Activated CD8-positive, alpha-beta memory T cell treated with anti-CD3 and anti-CD28 coated beads, Interleukin-2, amount 10 ng/mL, durations not matched to agents 7 days and 5 days (primary cell): ENCODE measurements at regions not wholly inside any gene's neighbourhood (a gene's known extent, or its start where the extent isn't known, plus 50 kb on each side); places are given as distances from the start of the nearest gene placed in this dataset.

ENCODE experiments used
- ATAC-seq: fragments of 150-1000 bp; cut with Tn5 transposase; one replicate; pipeline ENCODE4 v1.10.0; 2021; ENCODE audit warnings: moderate library complexity
- CTCF ChIA-PET: fragments of 350-600 bp; sonication (Branson Sonifier 250); formaldehyde crosslinking; loops from one replicate; lab custom pipeline; 2021; ENCODE audit warnings: antibody characterized with exemption; lab: Charles Lee
- DNase-seq: peaks from one replicate; pipeline ENCODE4 v3.0.0-alpha.2; 2020
- H3K27ac Mint-ChIP-seq: one replicate; pipeline ENCODE4 v1.8.0; 2021; ENCODE audit warnings: mild to moderate bottlenecking, mixed read lengths
- H3K27me3 Mint-ChIP-seq: one replicate; pipeline ENCODE4 v1.8.0; 2021; ENCODE audit warnings: mixed read lengths
- H3K36me3 Mint-ChIP-seq: one replicate; pipeline ENCODE4 v1.8.0; 2021; ENCODE audit warnings: mild to moderate bottlenecking, mixed read lengths
- H3K4me1 Mint-ChIP-seq: one replicate; pipeline ENCODE4 v1.8.0; 2021; ENCODE audit warnings: mixed read lengths
- H3K4me3 Mint-ChIP-seq: one replicate; pipeline ENCODE4 v1.8.0; 2021; ENCODE audit warnings: mild to moderate bottlenecking, moderate library complexity, mixed read lengths
- H3K9me3 Mint-ChIP-seq: one replicate; pipeline ENCODE4 v1.8.0; 2022; ENCODE audit warnings: low read depth, mixed read lengths

DNA sequence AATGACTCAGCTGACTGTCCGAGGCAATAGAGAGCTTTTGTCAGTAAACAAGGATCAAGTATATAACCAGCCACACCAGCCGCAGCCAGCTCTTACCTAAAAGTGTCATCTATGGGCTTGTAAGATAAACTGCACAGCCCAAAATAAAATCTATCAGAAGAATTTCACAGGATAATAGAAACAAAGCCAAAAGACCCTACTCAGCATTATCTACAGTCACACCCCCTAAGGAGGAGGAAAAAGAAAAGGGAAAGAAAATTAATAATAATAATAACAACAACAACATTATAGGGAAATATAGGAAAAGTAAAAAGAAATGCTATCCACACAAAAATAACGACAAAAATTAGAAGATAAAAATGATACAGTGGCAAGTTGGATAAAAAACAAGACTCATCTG, 1883.8 kb downstream of the OLFM4 start:
- no peaks in the 10 kb centered on the region for H3K4me1 Mint-ChIP-seq
- no peaks in the 10 kb centered on the region for H3K27me3 Mint-ChIP-seq
- CTCF ChIA-PET: no interaction called here
- DNase-seq: no peak
- H3K27ac Mint-ChIP-seq: no peak overlapping the region
- no peak for ATAC-seq
- peaks cover 5% of the 10 kb centered on the region for H3K9me3 Mint-ChIP-seq
- no peak overlapping the region for H3K4me3 Mint-ChIP-seq
- H3K36me3 Mint-ChIP-seq: no peaks in the 10 kb centered on the region

DNA sequence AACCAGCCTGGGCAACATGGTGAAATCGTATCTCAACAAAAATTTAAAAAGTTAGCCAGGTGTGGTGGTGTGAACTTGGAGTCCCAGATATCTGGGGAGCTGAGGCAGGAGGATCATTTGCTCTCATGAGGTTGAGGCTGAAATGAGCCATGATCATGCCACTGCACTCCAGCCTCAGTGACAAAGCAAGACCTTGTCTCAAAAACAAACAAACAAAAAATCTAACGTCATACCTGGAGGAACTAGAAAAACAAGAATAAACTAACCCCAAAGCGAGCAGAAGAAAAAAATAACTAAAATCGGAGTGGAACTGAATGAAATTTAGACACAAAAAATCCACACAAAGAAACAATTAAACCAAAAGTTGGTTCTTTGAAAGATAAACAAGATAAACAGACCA, 1885.1 kb downstream of the OLFM4 start:
- ATAC-seq (no peak), DNase-seq (no peak)
- Mint-ChIP-seq H3K36me3 (no peaks in the 10 kb centered on the region), H3K4me1 (no peaks in the 10 kb centered on the region), H3K27me3 (no peaks in the 10 kb centered on the region), H3K27ac (no peak overlapping the region), H3K4me3 (no peak overlapping the region), H3K9me3 (peaks cover 5% of the 10 kb centered on the region)
- CTCF ChIA-PET: no interaction called here

DNA sequence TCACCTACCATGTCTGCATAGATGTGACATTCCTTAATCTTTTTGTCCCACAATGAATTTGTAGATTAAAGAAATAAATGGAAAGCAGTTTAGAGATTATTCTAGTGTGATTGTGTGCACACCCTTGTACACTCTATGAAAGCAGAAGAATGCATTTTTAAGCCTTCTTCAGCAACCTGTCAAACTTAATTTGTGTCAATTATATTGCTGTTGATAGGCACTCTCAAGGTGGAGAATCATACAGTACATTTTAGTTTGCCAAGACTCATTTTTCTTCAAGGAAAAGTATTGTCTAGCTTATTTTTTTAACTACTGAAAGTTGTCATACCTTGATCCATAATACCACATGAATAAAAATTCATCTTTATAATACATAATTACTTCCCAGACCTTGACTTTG, 1898.9 kb downstream of the OLFM4 start:
- H3K9me3 Mint-ChIP-seq: peaks cover 10% of the 10 kb centered on the region
- no peaks in the 10 kb centered on the region for H3K27me3 Mint-ChIP-seq
- no peak overlapping the region for H3K27ac Mint-ChIP-seq
- no peaks in the 10 kb centered on the region for H3K36me3 Mint-ChIP-seq
- no peak for ATAC-seq
- H3K4me3 Mint-ChIP-seq: no peak overlapping the region
- no peaks in the 10 kb centered on the region for H3K4me1 Mint-ChIP-seq
- DNase-seq: no peak
- CTCF ChIA-PET: no interaction called here

DNA sequence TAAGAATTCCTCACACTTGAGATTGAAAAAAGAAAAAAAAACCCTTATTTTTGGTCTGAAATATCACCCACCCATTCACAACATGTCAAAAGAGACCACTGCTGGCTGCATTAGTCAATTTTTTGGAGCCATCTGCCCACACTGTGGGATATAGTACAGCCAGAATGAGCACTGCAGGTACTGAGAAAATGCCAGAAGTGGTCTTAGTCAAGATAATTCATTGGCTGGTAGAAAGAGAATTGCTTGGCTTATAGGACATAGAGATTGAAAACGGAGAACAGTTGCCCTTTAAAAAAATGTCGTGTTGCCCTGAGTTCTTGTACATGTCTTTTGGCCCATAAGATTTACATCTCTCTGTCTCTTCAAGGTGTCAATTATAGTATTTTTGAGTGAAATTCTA, 1899.5 kb downstream of the OLFM4 start:
- Mint-ChIP-seq H3K4me1 (no peaks in the 10 kb centered on the region), H3K4me3 (no peak overlapping the region), H3K36me3 (no peaks in the 10 kb centered on the region), H3K27ac (no peak overlapping the region), H3K9me3 (peaks cover 8% of the 10 kb centered on the region), H3K27me3 (no peaks in the 10 kb centered on the region)
- no peak for DNase-seq
- no peak for ATAC-seq
- CTCF ChIA-PET: interaction anchor here (0.6 kb wide), 1 partner anchor 38 kb away, joined by 3 read pairs; no protein-coding TSS in a partner anchor

DNA sequence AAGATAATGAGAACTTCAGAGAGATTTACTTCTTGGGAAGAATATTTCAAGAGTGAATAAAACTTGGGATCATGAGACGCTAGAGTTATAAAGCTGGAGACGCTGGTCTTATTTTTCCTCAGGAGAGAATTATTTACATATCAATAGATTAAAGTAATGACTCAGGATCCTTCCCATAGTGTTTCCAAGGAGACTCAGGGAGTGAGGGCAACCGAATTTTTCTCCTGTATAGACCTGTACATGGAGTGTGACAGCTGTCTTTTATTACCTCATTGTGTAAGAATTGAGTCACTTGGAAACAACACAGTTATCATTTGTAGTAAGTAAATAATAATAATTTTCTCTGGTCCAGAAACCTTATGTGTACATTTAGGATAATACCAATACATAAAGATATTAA, 1905.5 kb downstream of the OLFM4 start:
- ATAC-seq (no peak), DNase-seq (no peak)
- Mint-ChIP-seq H3K4me1 (no peaks in the 10 kb centered on the region), H3K36me3 (no peaks in the 10 kb centered on the region), H3K27ac (no peak overlapping the region), H3K27me3 (no peaks in the 10 kb centered on the region), H3K4me3 (no peak overlapping the region), H3K9me3 (peaks cover 6% of the 10 kb centered on the region)
- CTCF ChIA-PET: no interaction called here

DNA sequence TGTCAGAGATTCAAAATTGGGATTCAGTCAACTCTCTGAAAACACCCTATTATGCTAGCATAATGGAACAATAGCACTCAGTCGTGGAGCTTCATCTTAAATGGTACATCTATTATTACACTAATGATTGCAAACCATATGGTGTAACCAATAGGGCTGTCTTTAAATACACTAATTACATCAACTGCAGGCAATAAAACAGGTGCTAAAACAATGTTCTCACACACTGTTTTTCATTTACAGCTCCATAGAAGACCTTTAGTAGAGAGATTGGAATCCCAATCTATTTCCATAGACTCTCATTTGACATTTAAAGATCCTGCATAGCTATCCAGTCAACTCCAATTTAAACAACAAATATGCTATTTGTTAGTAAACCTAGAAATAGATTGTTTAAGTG, 1917.4 kb downstream of the OLFM4 start:
- CTCF ChIA-PET: no interaction called here
- Mint-ChIP-seq H3K36me3 (no peaks in the 10 kb centered on the region), H3K27me3 (no peaks in the 10 kb centered on the region), H3K4me3 (no peak overlapping the region), H3K4me1 (no peaks in the 10 kb centered on the region), H3K27ac (no peak overlapping the region), H3K9me3 (peaks cover 2% of the 10 kb centered on the region)
- DNase-seq (no peak), ATAC-seq (no peak)

DNA sequence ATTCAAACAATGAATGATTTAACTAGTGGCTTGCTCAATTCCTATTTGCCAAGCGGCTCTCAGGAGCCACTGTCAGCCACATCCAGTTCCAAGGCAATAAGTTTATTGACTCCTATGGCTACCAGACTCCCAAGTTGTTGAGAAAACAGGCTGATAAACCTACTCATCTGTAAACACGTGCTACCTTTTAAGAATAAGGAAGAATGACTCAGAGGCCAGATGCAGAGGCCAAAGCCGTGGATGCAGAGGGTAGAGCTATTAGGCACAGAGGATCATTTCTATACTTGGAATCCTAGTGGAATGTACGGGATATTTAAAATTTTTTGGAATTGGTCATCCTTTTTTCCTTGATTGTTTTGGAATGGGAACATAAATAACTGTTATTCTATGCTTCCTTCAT, 1921.1 kb downstream of the OLFM4 start:
- CTCF ChIA-PET: no interaction called here
- DNase-seq: no peak
- H3K4me1 Mint-ChIP-seq: no peaks in the 10 kb centered on the region
- no peaks in the 10 kb centered on the region for H3K27me3 Mint-ChIP-seq
- H3K9me3 Mint-ChIP-seq: peaks cover 4% of the 10 kb centered on the region
- H3K4me3 Mint-ChIP-seq: no peak overlapping the region
- H3K36me3 Mint-ChIP-seq: no peaks in the 10 kb centered on the region
- no peak overlapping the region for H3K27ac Mint-ChIP-seq
- ATAC-seq: no peak

DNA sequence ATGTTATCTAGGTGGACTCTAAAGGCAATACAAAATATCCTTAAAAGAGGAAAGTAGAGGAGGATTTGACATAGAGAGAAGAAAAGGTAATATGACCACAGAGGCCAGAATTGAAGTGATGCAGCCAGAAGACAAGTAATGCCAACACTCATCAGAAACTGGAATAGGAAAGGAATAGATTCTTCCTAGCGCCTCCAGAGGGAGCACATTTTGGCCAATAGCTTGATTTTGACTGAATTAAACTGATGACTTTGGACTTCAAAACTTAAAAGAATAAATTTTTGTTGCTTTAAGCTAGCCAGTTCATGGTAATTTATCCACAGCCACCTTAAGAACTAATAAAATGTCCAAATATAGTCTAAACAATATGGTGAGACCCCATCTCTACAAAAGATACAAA, 1921.9 kb downstream of the OLFM4 start:
- no peaks in the 10 kb centered on the region for H3K27me3 Mint-ChIP-seq
- no peak for ATAC-seq
- H3K9me3 Mint-ChIP-seq: peaks cover 4% of the 10 kb centered on the region
- no peak overlapping the region for H3K27ac Mint-ChIP-seq
- no peak overlapping the region for H3K4me3 Mint-ChIP-seq
- CTCF ChIA-PET: no interaction called here
- no peaks in the 10 kb centered on the region for H3K4me1 Mint-ChIP-seq
- no peak for DNase-seq
- H3K36me3 Mint-ChIP-seq: no peaks in the 10 kb centered on the region

DNA sequence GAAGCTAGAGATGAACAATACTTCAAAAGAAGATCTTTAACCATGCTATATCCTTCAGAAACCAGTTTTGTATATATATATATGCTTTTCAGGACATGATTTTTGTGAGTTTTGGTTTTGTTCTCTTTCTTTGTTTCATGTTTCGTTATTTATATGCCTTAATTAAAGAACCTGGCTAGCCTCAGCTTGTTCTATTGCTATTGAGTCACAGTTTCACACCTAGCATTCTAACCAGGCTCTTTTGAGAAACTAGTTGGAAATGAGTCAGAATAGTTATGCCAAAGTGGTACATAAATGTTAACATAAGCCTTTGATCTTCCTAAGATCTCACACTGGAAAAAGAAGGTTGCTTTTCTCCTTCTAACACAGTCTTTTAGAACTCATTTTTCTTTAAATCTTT, 1925.2 kb downstream of the OLFM4 start:
- Mint-ChIP-seq H3K4me3 (no peak overlapping the region), H3K9me3 (peaks cover 5% of the 10 kb centered on the region), H3K4me1 (no peaks in the 10 kb centered on the region), H3K27ac (no peak overlapping the region), H3K27me3 (no peaks in the 10 kb centered on the region), H3K36me3 (no peaks in the 10 kb centered on the region)
- DNase-seq (no peak), ATAC-seq (no peak)
- CTCF ChIA-PET: no interaction called here

DNA sequence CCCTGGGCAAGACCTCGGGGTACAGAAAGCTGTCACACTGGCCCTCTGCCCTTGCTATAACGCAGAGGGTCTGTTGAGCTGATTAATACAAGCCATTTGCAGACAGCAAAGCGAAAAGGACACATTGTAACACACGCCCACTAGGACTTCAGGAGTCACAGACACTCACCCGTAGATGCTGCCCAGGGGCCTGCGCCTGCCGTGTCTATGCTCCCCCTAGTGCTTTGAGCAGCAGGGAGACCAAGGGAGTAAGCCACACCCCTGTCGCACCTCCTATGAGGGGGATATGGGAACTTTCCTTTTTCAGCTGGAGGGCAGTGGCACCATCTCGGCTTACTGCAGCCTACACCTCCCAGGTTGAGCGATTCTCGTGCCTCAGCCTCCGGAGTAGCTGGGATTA, 1930.2 kb downstream of the OLFM4 start:
- H3K9me3 Mint-ChIP-seq: peaks cover 12% of the 10 kb centered on the region
- no peak overlapping the region for H3K4me3 Mint-ChIP-seq
- no peaks in the 10 kb centered on the region for H3K36me3 Mint-ChIP-seq
- no peak overlapping the region for H3K27ac Mint-ChIP-seq
- DNase-seq: no peak
- no peak for ATAC-seq
- no peaks in the 10 kb centered on the region for H3K4me1 Mint-ChIP-seq
- H3K27me3 Mint-ChIP-seq: no peaks in the 10 kb centered on the region
- CTCF ChIA-PET: no interaction called here

DNA sequence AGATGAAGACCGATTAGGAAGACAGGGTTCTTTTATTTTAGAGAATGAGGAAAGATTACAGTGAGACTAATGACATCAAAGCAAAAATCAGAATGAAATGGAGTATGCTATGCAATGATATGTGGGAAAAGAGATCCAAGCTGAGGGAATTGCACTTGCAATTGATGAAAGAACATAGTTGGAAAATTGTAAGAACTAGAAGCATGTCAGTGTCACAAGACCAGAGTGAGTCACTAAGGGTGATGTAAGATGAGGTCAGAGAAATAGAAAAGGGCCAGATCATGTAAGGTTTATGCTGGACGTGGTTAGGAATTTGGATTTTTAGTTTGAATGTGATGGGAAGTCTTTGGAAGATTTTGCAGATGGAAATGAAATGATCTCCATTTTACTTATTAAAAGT, 1937.3 kb downstream of the OLFM4 start:
- CTCF ChIA-PET: no interaction called here
- Mint-ChIP-seq H3K4me3 (no peak overlapping the region), H3K4me1 (no peaks in the 10 kb centered on the region), H3K27ac (no peak overlapping the region), H3K9me3 (peaks cover 4% of the 10 kb centered on the region), H3K27me3 (no peaks in the 10 kb centered on the region), H3K36me3 (no peaks in the 10 kb centered on the region)
- DNase-seq (no peak), ATAC-seq (no peak)

DNA sequence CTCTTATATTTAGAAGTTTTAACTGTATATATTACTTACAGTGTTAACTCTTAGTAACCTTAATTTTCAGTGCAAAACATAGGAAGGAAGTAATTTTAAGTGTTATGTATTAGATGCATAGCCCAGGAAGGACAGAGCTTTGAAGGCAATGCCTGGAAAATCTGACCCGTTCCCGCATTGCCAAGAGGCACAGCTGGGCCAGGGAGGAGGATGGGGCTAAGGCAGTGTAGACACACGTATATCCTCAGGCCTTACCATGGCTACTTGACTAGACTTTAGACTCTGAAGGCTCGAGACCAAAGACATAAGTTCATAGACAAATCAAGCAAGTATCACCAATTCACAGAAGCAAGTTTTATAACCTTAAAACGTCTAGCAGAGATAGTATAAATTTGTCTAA, 1944.2 kb downstream of the OLFM4 start:
- no peak overlapping the region for H3K4me3 Mint-ChIP-seq
- no peak for ATAC-seq
- no peak for DNase-seq
- no peaks in the 10 kb centered on the region for H3K27me3 Mint-ChIP-seq
- H3K4me1 Mint-ChIP-seq: no peaks in the 10 kb centered on the region
- H3K9me3 Mint-ChIP-seq: peaks cover 5% of the 10 kb centered on the region
- CTCF ChIA-PET: no interaction called here
- no peak overlapping the region for H3K27ac Mint-ChIP-seq
- no peaks in the 10 kb centered on the region for H3K36me3 Mint-ChIP-seq

DNA sequence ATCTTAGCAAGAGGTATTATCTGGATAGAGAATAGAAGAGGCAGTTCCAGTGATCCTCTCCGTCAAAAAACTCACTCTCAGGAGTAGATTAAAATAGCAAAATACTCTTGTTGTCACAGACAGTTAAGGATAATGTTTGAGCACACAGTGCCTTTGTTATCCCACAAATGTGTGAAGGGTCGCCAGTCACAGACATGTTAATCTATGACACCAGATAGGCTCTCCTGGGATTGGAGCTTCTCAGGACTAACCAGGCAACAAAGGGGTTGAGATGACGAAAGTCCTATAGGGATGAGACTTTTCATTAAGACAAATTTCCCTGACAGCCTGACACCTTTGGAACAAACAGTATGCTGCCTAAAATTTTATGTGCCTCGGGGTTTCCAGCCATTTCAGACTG, 1947.1 kb downstream of the OLFM4 start:
- no peak overlapping the region for H3K4me3 Mint-ChIP-seq
- H3K36me3 Mint-ChIP-seq: no peaks in the 10 kb centered on the region
- peaks cover 5% of the 10 kb centered on the region for H3K9me3 Mint-ChIP-seq
- CTCF ChIA-PET: no interaction called here
- no peak for ATAC-seq
- H3K27me3 Mint-ChIP-seq: no peaks in the 10 kb centered on the region
- no peak overlapping the region for H3K27ac Mint-ChIP-seq
- no peak for DNase-seq
- peaks cover 1% of the 10 kb centered on the region for H3K4me1 Mint-ChIP-seq

DNA sequence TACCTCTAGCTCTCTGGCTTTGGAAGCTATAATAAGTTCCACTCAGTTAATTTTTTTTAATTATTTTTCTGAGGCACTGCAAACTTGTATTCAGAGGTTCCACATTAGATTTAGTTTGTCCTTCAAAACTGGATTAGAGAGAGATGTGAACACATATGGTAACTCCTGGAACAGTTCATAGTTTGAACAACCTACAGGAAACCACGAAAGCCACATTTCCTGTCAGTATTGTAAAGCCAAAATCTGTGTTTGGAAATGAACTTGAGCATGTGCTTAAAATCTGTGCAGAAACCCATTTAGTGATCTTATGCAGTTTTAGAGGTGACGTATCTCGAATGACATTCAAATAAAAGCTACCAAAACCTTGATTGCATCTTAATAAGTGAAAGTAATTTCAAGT, 1952.0 kb downstream of the OLFM4 start:
- CTCF ChIA-PET: no interaction called here
- Mint-ChIP-seq H3K36me3 (no peaks in the 10 kb centered on the region), H3K4me3 (no peak overlapping the region), H3K9me3 (peaks cover 5% of the 10 kb centered on the region), H3K27ac (no peak overlapping the region), H3K27me3 (no peaks in the 10 kb centered on the region), H3K4me1 (peaks cover 3% of the 10 kb centered on the region)
- no peak for DNase-seq
- ATAC-seq: no peak

DNA sequence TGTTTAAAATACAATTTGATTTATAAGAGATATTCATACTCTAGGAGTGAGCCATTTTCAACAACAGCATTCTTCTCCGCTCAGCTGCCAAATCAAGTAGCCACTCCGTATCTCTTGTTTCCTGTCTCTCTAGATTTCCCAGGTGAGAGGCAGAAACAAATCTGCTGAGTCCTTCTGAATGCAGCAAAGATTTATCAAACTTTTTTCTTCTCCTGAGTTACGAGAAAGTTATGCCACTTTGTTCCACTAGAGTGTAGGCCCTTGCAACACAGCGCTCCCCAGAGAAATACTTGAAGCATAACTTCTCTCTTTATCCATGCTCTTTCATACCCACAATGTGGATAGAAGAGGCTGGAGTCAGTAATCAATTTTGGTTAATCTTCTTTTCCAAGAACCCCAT, 1960.8 kb downstream of the OLFM4 start:
- H3K9me3 Mint-ChIP-seq: peaks cover 6% of the 10 kb centered on the region
- H3K27me3 Mint-ChIP-seq: no peaks in the 10 kb centered on the region
- H3K27ac Mint-ChIP-seq: no peak overlapping the region
- ATAC-seq: no peak
- no peaks in the 10 kb centered on the region for H3K4me1 Mint-ChIP-seq
- H3K36me3 Mint-ChIP-seq: no peaks in the 10 kb centered on the region
- no peak overlapping the region for H3K4me3 Mint-ChIP-seq
- no peak for DNase-seq
- CTCF ChIA-PET: no interaction called here
